ENCODE measurements at regions not wholly inside any gene's neighbourhood (a gene's known extent, or its start where the extent isn't known, plus 50 kb on each side); places are given as distances from the start of the nearest gene placed in this dataset.

- Histone ChIP-seq H3K27me3 (ENCODE audit: insufficient read depth, low read length) (no peaks in the 10 kb centered on the region), H3K4me2 (ENCODE audit: low read length) (no peak overlapping the region), H3K9ac (ENCODE audit: low read length) (no peak overlapping the region), H3K4me1 (ENCODE audit: insufficient read depth, low read length, severe bottlenecking) (no peaks in the 10 kb centered on the region), H3K4me3 (ENCODE audit: low read depth, low read length, poor library complexity, severe bottlenecking) (no peak overlapping the region), H3K27ac (ENCODE audit: low read depth, low read length, poor library complexity, severe bottlenecking) (no peak overlapping the region), H4K20me1 (ENCODE audit: insufficient read depth, low read length) (no peaks in the 10 kb centered on the region), H3F3A (ENCODE audit: insufficient read depth, low read length) (no peaks in the 10 kb centered on the region), H3K9me3 (ENCODE audit: low read length) (no peaks in the 10 kb centered on the region), H3K36me3 (ENCODE audit: insufficient read depth, low read length) (no peaks in the 10 kb centered on the region), H3K79me2 (ENCODE audit: insufficient read depth, low read length) (no peaks in the 10 kb centered on the region), H3K9me2 (ENCODE audit: low read depth, low read length) (no peaks in the 10 kb centered on the region), H2AFZ (ENCODE audit: low read length) (no peak overlapping the region)
- TF ChIP-seq, protein P1, sequence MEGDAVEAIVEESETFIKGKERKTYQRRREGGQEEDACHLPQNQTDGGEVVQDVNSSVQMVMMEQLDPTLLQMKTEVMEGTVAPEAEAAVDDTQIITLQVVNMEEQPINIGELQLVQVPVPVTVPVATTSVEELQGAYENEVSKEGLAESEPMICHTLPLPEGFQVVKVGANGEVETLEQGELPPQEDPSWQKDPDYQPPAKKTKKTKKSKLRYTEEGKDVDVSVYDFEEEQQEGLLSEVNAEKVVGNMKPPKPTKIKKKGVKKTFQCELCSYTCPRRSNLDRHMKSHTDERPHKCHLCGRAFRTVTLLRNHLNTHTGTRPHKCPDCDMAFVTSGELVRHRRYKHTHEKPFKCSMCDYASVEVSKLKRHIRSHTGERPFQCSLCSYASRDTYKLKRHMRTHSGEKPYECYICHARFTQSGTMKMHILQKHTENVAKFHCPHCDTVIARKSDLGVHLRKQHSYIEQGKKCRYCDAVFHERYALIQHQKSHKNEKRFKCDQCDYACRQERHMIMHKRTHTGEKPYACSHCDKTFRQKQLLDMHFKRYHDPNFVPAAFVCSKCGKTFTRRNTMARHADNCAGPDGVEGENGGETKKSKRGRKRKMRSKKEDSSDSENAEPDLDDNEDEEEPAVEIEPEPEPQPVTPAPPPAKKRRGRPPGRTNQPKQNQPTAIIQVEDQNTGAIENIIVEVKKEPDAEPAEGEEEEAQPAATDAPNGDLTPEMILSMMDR (IDR thresholded peaks at IDR 0.05; ENCODE audit: low read length) = no peak
- no peak for TF ChIP-seq EZH2 (IDR thresholded peaks at IDR 0.05; ENCODE audit: borderline replicate concordance, low read length)
Observed at GRCh38 chr4:82216219-82216618, 157.6 kb downstream of the HNRNPD start.

- no peak overlapping the region for H3K4me2 ChIP-seq (ENCODE audit: low read length)
- H3K27ac ChIP-seq (ENCODE audit: low read depth, low read length, poor library complexity, severe bottlenecking) = no peak overlapping the region
- H3K9ac ChIP-seq (ENCODE audit: low read length) = no peak overlapping the region
- no peaks in the 10 kb centered on the region for H3K9me3 ChIP-seq (ENCODE audit: low read length)
- no peaks in the 10 kb centered on the region for H3K36me3 ChIP-seq (ENCODE audit: insufficient read depth, low read length)
- no peaks in the 10 kb centered on the region for H4K20me1 ChIP-seq (ENCODE audit: insufficient read depth, low read length)
- no peaks in the 10 kb centered on the region for H3K4me1 ChIP-seq (ENCODE audit: insufficient read depth, low read length, severe bottlenecking)
- H3K27me3 ChIP-seq (ENCODE audit: insufficient read depth, low read length) = no peaks in the 10 kb centered on the region
- no peaks in the 10 kb centered on the region for H3F3A ChIP-seq (ENCODE audit: insufficient read depth, low read length)
- TF ChIP-seq, protein P1 (IDR thresholded peaks at IDR 0.05; ENCODE audit: low read length) = no peak
- TF ChIP-seq EZH2 (IDR thresholded peaks at IDR 0.05; ENCODE audit: borderline replicate concordance, low read length) = no peak
- no peaks in the 10 kb centered on the region for H3K79me2 ChIP-seq (ENCODE audit: insufficient read depth, low read length)
- no peaks in the 10 kb centered on the region for H3K9me2 ChIP-seq (ENCODE audit: low read depth, low read length)
- no peak overlapping the region for H2AFZ ChIP-seq (ENCODE audit: low read length)
- no peak overlapping the region for H3K4me3 ChIP-seq (ENCODE audit: low read depth, low read length, poor library complexity, severe bottlenecking)
Observed at GRCh38 chr4:82215800-82216199, 158.0 kb downstream of the HNRNPD start.

DNA sequence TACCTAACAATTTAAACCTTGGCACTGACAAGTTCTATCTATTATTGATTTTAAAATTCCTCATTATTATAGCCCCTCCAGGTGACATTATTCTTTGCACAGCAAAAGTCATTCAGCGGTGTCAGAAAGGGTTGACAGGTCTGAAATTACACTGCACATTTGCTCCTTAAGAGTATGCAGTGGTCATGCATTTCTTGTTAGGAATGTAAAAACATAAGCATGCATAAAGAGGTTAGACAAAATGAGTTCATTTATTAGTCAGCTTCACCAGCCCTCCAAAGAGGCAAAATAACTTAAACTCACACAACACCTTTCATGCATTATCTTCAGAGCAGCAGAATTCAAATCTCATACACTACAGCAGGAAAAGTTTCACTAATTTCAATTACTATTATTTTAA is 158.8 kb downstream of the HNRNPD start:
- no peak overlapping the region for H2AFZ ChIP-seq (ENCODE audit: low read length)
- H3K27me3 ChIP-seq (ENCODE audit: insufficient read depth, low read length) = no peaks in the 10 kb centered on the region
- no peaks in the 10 kb centered on the region for H3K9me2 ChIP-seq (ENCODE audit: low read depth, low read length)
- no peaks in the 10 kb centered on the region for H3K79me2 ChIP-seq (ENCODE audit: insufficient read depth, low read length)
- no peak overlapping the region for H3K9ac ChIP-seq (ENCODE audit: low read length)
- no peaks in the 10 kb centered on the region for H3K36me3 ChIP-seq (ENCODE audit: insufficient read depth, low read length)
- no peaks in the 10 kb centered on the region for H3F3A ChIP-seq (ENCODE audit: insufficient read depth, low read length)
- no peak overlapping the region for H3K4me2 ChIP-seq (ENCODE audit: low read length)
- no peak overlapping the region for H3K27ac ChIP-seq (ENCODE audit: low read depth, low read length, poor library complexity, severe bottlenecking)
- H3K4me1 ChIP-seq (ENCODE audit: insufficient read depth, low read length, severe bottlenecking) = no peaks in the 10 kb centered on the region
- TF ChIP-seq, protein P1 (IDR thresholded peaks at IDR 0.05; ENCODE audit: low read length) = no peak
- TF ChIP-seq EZH2 (IDR thresholded peaks at IDR 0.05; ENCODE audit: borderline replicate concordance, low read length) = no peak
- no peak overlapping the region for H3K4me3 ChIP-seq (ENCODE audit: low read depth, low read length, poor library complexity, severe bottlenecking)
- H4K20me1 ChIP-seq (ENCODE audit: insufficient read depth, low read length) = no peaks in the 10 kb centered on the region
- H3K9me3 ChIP-seq (ENCODE audit: low read length) = no peaks in the 10 kb centered on the region

Measured in OCI-LY1 (cell line).